Naive thymus-derived CD4-positive, alpha-beta T cell (primary cell): ENCODE measurements at regions not wholly inside any gene's neighbourhood (a gene's known extent, or its start where the extent isn't known, plus 50 kb on each side); places are given as distances from the start of the nearest gene placed in this dataset.

ENCODE experiments used
- ATAC-seq: fragments of 150-1000 bp; cut with Tn5 transposase; 2 replicates; pipeline ENCODE4 v1.10.0; 2021; ENCODE audit warnings: mild to moderate bottlenecking, moderate library complexity
- CTCF ChIA-PET: fragments of 350-600 bp; sonication (Branson Sonifier 250); formaldehyde crosslinking; loops from one replicate; lab custom pipeline; 2021; ENCODE audit warnings: antibody characterized with exemption; lab: Charles Lee
- POLR2A ChIA-PET: fragments of 350-600 bp; sonication (Branson Sonifier 250); formaldehyde crosslinking; loops from one replicate; lab custom pipeline; 2021; ENCODE audit warnings: antibody characterized with exemption, inconsistent platforms; lab: Charles Lee
- DNase-seq, 9 donors: peaks; one replicate each; pipeline versions ENCODE4 v3.0.0 to v3.0.0-alpha.2; 2020 to 2022; ENCODE audit warnings: mixed read lengths in 1 of 9
- H3K27ac ChIP-seq: one replicate; pipeline ENCODE4 v1.7.0; 2013; ENCODE audit warnings: mild to moderate bottlenecking, low read depth, low read length, moderate library complexity
- H3K27me3 ChIP-seq, 2 donors: one replicate each; pipeline ENCODE4 v1.7.0; 2013; ENCODE audit warnings: low read length in 2 of 2, mild to moderate bottlenecking in 2 of 2, moderate library complexity in 2 of 2; ENCODE audit not compliant: control insufficient read depth in 2 of 2, insufficient read depth in 2 of 2
- H3K36me3 ChIP-seq, 3 experiments: 1 replicate in 2 of 3; 2 replicates in 1 of 3; pipeline ENCODE4 v1.7.0; 2013; ENCODE audit warnings: low read length in 3 of 3, mild to moderate bottlenecking in 3 of 3, moderate library complexity in 1 of 3; ENCODE audit not compliant: insufficient read depth in 3 of 3, control insufficient read depth in 2 of 3
- H3K4me1 ChIP-seq, 2 donors: one replicate each; pipeline ENCODE4 v1.7.0; 2013; ENCODE audit warnings: low read length in 2 of 2, mild to moderate bottlenecking in 2 of 2, moderate library complexity in 1 of 2; ENCODE audit not compliant: control insufficient read depth in 2 of 2, insufficient read depth in 2 of 2
- H3K4me3 ChIP-seq: 2 replicates; pipeline ENCODE4 v1.7.0; 2013; ENCODE audit warnings: mild to moderate bottlenecking, low read length
- H3K9me3 ChIP-seq, 3 experiments: 1 replicate in 2 of 3; 2 replicates in 1 of 3; pipeline ENCODE4 v1.7.0; 2013; ENCODE audit warnings: low read length in 3 of 3; ENCODE audit not compliant: control insufficient read depth in 2 of 3
- H3K27ac Mint-ChIP-seq, 9 donors: one replicate each; pipeline ENCODE4 v1.8.0; 2020 to 2022; ENCODE audit warnings: mixed read lengths in 9 of 9, mild to moderate bottlenecking in 8 of 9, moderate library complexity in 5 of 9, inconsistent platforms in 2 of 9
- H3K27me3 Mint-ChIP-seq, 5 donors: one replicate each; pipeline ENCODE4 v1.8.0; 2021 to 2022; ENCODE audit warnings: mixed read lengths in 5 of 5, mild to moderate bottlenecking in 1 of 5
- H3K36me3 Mint-ChIP-seq, 5 donors: one replicate each; pipeline ENCODE4 v1.8.0; 2020 to 2022; ENCODE audit warnings: mixed read lengths in 5 of 5, mild to moderate bottlenecking in 3 of 5, inconsistent platforms in 1 of 5
- H3K4me1 Mint-ChIP-seq, 7 donors: one replicate each; pipeline ENCODE4 v1.8.0; 2020 to 2022; ENCODE audit warnings: mixed read lengths in 7 of 7, mild to moderate bottlenecking in 3 of 7, inconsistent platforms in 1 of 7
- H3K4me3 Mint-ChIP-seq, 10 donors: one replicate each; pipeline ENCODE4 v1.8.0; 2020 to 2022; ENCODE audit warnings: mild to moderate bottlenecking in 10 of 10, mixed read lengths in 10 of 10, moderate library complexity in 6 of 10, inconsistent platforms in 2 of 10
- H3K9me3 Mint-ChIP-seq, 11 donors: one replicate each; pipeline ENCODE4 v1.8.0; 2020 to 2022; ENCODE audit warnings: mixed read lengths in 11 of 11, mild to moderate bottlenecking in 4 of 11, inconsistent platforms in 1 of 11, moderate library complexity in 1 of 11
- intact Hi-C, 2 donors: fragments of 100-400 bp; cut with micrococcal nuclease; formaldehyde crosslinking; loops; one replicate each; pipeline ENCODE4 v1.15.1; 2023

- Mint-ChIP-seq H3K27ac (no peak overlapping the region), H3K27me3 (peaks cover 0 to 4% (median 0%) of the 10 kb centered on the region in 5 donors), H3K9me3 (peaks cover 0 to 15% (median 2%) of the 10 kb centered on the region in 11 donors), H3K4me3 (no peak overlapping the region), H3K36me3 (no peaks in the 10 kb centered on the region), H3K4me1 (no peaks in the 10 kb centered on the region)
- intact Hi-C loops, result no loop called here
- H3K4me1 ChIP-seq, result no peaks in the 10 kb centered on the region
- ATAC-seq (no peak), DNase-seq (no peak)
- no peak overlapping the region for H3K4me3 ChIP-seq
- no peaks in the 10 kb centered on the region for H3K9me3 ChIP-seq
- H3K36me3 ChIP-seq, result no peaks in the 10 kb centered on the region
- H3K27me3 ChIP-seq, result no peaks in the 10 kb centered on the region
- CTCF ChIA-PET, result no interaction called here
- POLR2A ChIA-PET, result no interaction called here
- no peak overlapping the region for H3K27ac ChIP-seq
Observed at GRCh38 chr3:104648823-104649222, 717.9 kb upstream of the ALCAM start.

- no peaks in the 10 kb centered on the region for H3K27me3 Mint-ChIP-seq
- H3K36me3 Mint-ChIP-seq, result no peaks in the 10 kb centered on the region
- intact Hi-C loops, result no loop called here
- Histone ChIP-seq H3K27me3 (no peaks in the 10 kb centered on the region), H3K27ac (no peak overlapping the region), H3K4me1 (no peaks in the 10 kb centered on the region), H3K36me3 (no peaks in the 10 kb centered on the region), H3K4me3 (no peak overlapping the region), H3K9me3 (no peaks in the 10 kb centered on the region)
- ATAC-seq, result no peak
- ChIA-PET POLR2A (no interaction called here), CTCF (no interaction called here)
- DNase-seq, result no peak
- no peaks in the 10 kb centered on the region for H3K4me1 Mint-ChIP-seq
- no peak overlapping the region for H3K27ac Mint-ChIP-seq
- no peak overlapping the region for H3K4me3 Mint-ChIP-seq
- H3K9me3 Mint-ChIP-seq, result peaks cover 0 to 7% (median 0%) of the 10 kb centered on the region in 11 donors
Observed at GRCh38 chr3:104669083-104669482, 697.6 kb upstream of the ALCAM start.

GRCh38 chr3:104672331-104672730 is 694.4 kb upstream of the ALCAM start:
- no peaks in the 10 kb centered on the region for H3K4me1 Mint-ChIP-seq
- Histone ChIP-seq H3K27ac (no peak overlapping the region), H3K4me1 (no peaks in the 10 kb centered on the region), H3K4me3 (no peak overlapping the region), H3K27me3 (no peaks in the 10 kb centered on the region), H3K36me3 (no peaks in the 10 kb centered on the region), H3K9me3 (no peaks in the 10 kb centered on the region)
- intact Hi-C loops, result no loop called here
- DNase-seq, result no peak
- CTCF ChIA-PET, result no interaction called here
- H3K27me3 Mint-ChIP-seq, result peaks cover 0 to 7% (median 0%) of the 10 kb centered on the region in 5 donors
- H3K36me3 Mint-ChIP-seq, result no peaks in the 10 kb centered on the region
- no peak overlapping the region for H3K4me3 Mint-ChIP-seq
- POLR2A ChIA-PET, result no interaction called here
- no peak overlapping the region for H3K27ac Mint-ChIP-seq
- H3K9me3 Mint-ChIP-seq, result peaks cover 0 to 4% (median 0%) of the 10 kb centered on the region in 11 donors
- ATAC-seq, result no peak

GRCh38 chr3:104673981-104674380 is 692.7 kb upstream of the ALCAM start:
- intact Hi-C loops, result no loop called here
- no peak overlapping the region for H3K27ac Mint-ChIP-seq
- no peak for DNase-seq

DNA sequence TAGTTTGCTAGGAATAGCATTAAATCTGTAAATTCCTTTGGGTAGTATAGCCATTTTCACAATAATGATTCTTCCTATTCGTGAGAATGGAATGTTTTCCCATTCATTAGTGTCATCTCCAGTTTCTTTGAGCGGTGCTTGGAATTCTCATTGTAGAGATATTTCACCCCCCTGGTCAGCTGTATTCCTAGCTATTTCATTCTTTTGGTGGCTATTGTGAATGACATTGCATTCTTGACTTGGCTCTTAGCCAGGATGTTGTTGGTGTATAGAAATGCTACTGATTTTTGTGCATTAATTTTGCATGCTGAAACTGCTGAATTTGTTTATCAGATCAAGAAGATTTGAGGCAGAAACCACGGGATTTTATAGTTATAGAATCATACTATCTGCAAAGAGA is 690.5 kb upstream of the ALCAM start:
- CTCF ChIA-PET, result no interaction called here
- Mint-ChIP-seq H3K4me3 (no peak overlapping the region), H3K27ac (no peak overlapping the region), H3K9me3 (peaks cover 0 to 10% (median 2%) of the 10 kb centered on the region in 11 donors), H3K36me3 (no peaks in the 10 kb centered on the region), H3K27me3 (peaks cover 0 to 11% (median 0%) of the 10 kb centered on the region in 5 donors), H3K4me1 (no peaks in the 10 kb centered on the region)
- Histone ChIP-seq H3K9me3 (no peaks in the 10 kb centered on the region), H3K27ac (no peak overlapping the region), H3K4me3 (no peak overlapping the region), H3K27me3 (no peaks in the 10 kb centered on the region), H3K4me1 (no peaks in the 10 kb centered on the region), H3K36me3 (no peaks in the 10 kb centered on the region)
- no peak for DNase-seq
- ATAC-seq, result no peak
- intact Hi-C loops, result no loop called here
- POLR2A ChIA-PET, result no interaction called here

More at GRCh38 chr3:104673981-104674380, 692.7 kb upstream of the ALCAM start:
- Mint-ChIP-seq H3K27me3 (peaks cover 0 to 11% (median 0%) of the 10 kb centered on the region in 5 donors), H3K9me3 (peaks cover 0 to 5% (median 2%) of the 10 kb centered on the region in 11 donors), H3K36me3 (no peaks in the 10 kb centered on the region), H3K4me1 (no peaks in the 10 kb centered on the region), H3K4me3 (no peak overlapping the region)
- ChIA-PET CTCF (no interaction called here), POLR2A (no interaction called here)
- Histone ChIP-seq H3K36me3 (no peaks in the 10 kb centered on the region), H3K9me3 (no peaks in the 10 kb centered on the region), H3K27me3 (no peaks in the 10 kb centered on the region), H3K4me3 (no peak overlapping the region), H3K27ac (no peak overlapping the region), H3K4me1 (no peaks in the 10 kb centered on the region)
- ATAC-seq, result no peak

DNA sequence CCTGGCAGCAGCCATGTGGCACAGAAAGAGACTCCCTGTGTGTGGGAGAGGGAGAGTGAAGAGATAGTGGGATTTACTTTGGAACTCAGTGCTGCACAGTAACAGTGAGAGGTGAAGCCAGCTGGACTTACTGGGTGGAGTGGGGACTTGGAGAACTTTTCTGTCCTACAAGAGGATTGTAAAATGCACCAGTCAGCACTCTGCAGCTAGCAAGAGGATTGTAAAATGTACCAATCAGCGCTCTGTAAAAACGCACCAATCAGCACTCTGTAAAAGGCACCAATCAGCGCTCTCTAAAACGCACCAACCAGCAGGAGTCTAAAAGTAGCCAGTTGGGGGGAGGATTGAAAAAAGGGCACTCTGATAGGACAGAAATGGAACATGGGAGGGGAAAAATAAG is 688.8 kb upstream of the ALCAM start:
- Mint-ChIP-seq H3K9me3 (peaks cover 0 to 10% (median 2%) of the 10 kb centered on the region in 11 donors), H3K27ac (no peak overlapping the region), H3K36me3 (no peaks in the 10 kb centered on the region), H3K27me3 (peaks cover 0 to 11% (median 0%) of the 10 kb centered on the region in 5 donors), H3K4me1 (no peaks in the 10 kb centered on the region), H3K4me3 (no peak overlapping the region)
- H3K4me1 ChIP-seq, result no peaks in the 10 kb centered on the region
- H3K36me3 ChIP-seq, result no peaks in the 10 kb centered on the region
- ChIA-PET CTCF (no interaction called here), POLR2A (no interaction called here)
- ATAC-seq (no peak), DNase-seq (no peak)
- H3K9me3 ChIP-seq, result no peaks in the 10 kb centered on the region
- H3K27me3 ChIP-seq, result no peaks in the 10 kb centered on the region
- H3K4me3 ChIP-seq, result no peak overlapping the region
- H3K27ac ChIP-seq, result no peak overlapping the region
- intact Hi-C loops, result no loop called here

- Histone ChIP-seq H3K4me3 (no peak overlapping the region), H3K36me3 (no peaks in the 10 kb centered on the region), H3K9me3 (peaks cover 0 to 3% (median 0%) of the 10 kb centered on the region in 3 experiments), H3K27ac (no peak overlapping the region), H3K27me3 (no peaks in the 10 kb centered on the region), H3K4me1 (no peaks in the 10 kb centered on the region)
- no peak overlapping the region for H3K27ac Mint-ChIP-seq
- no peaks in the 10 kb centered on the region for H3K36me3 Mint-ChIP-seq
- intact Hi-C loops, result no loop called here
- ChIA-PET CTCF (no interaction called here), POLR2A (no interaction called here)
- no peak overlapping the region for H3K4me3 Mint-ChIP-seq
- peaks cover 0 to 11% (median 2%) of the 10 kb centered on the region in 11 donors for H3K9me3 Mint-ChIP-seq
- ATAC-seq, result no peak
- no peaks in the 10 kb centered on the region for H3K27me3 Mint-ChIP-seq
- no peaks in the 10 kb centered on the region for H3K4me1 Mint-ChIP-seq
- DNase-seq, result no peak
Observed at GRCh38 chr3:104685492-104685891, 681.2 kb upstream of the ALCAM start.
